HEK293 (cell line): ENCODE measurements at regions not wholly inside any gene's neighbourhood (a gene's known extent, or its start where the extent isn't known, plus 50 kb on each side); places are given as distances from the start of the nearest gene placed in this dataset.
"Not testable (repeated sequence)": the region's sequence is repeated elsewhere in the genome, so short reads cannot be mapped to it uniquely, and the experiment has no call there.

Experiments
- ZBTB7A ChIP-seq: fragments of 450-650 bp; formaldehyde crosslinking; IDR thresholded peaks from 2 replicates; pipeline ENCODE4 v1.5.1; 2016; ENCODE audit warnings: low read depth, missing biosample characterization, missing genetic modification characterization
- ZNF132 ChIP-seq: fragments of 450-650 bp; formaldehyde crosslinking; IDR thresholded peaks from 2 replicates; pipeline ENCODE4 v1.5.1; 2017; ENCODE audit warnings: missing biosample characterization, missing genetic modification characterization, borderline replicate concordance
- ZNF274 ChIP-seq, 2 experiments: fragments of 200-500 bp in 1 of 2; fragments of 450-650 bp in 1 of 2; sonication (Bioruptor generic) in 1 of 2; formaldehyde crosslinking in 1 of 2; IDR thresholded peaks; 2 replicates each; pipeline versions ENCODE4 v1.5.1 to v1.6.1; 2014 to 2016; ENCODE audit warnings: borderline replicate concordance in 1 of 2, inconsistent platforms in 1 of 2, low read length in 1 of 2, missing biosample characterization in 1 of 2, missing genetic modification characterization in 1 of 2
- ZNF292 ChIP-seq: fragments of 450-650 bp; formaldehyde crosslinking; IDR thresholded peaks from 2 replicates; pipeline ENCODE4 v1.5.1; 2016; ENCODE audit warnings: low read depth, missing biosample characterization, missing genetic modification characterization, borderline replicate concordance
- ZNF544 ChIP-seq: fragments of 450-650 bp; formaldehyde crosslinking; IDR thresholded peaks from 2 replicates; pipeline ENCODE4 v1.5.0; 2017; ENCODE audit warnings: missing biosample characterization, missing genetic modification characterization
- TF ChIP-seq, protein P1 (sequence below): fragments of 450-650 bp; formaldehyde crosslinking; IDR thresholded peaks from 2 replicates; pipeline ENCODE4 v1.5.1; 2016; ENCODE audit warnings: missing biosample characterization, missing genetic modification characterization

DNA sequence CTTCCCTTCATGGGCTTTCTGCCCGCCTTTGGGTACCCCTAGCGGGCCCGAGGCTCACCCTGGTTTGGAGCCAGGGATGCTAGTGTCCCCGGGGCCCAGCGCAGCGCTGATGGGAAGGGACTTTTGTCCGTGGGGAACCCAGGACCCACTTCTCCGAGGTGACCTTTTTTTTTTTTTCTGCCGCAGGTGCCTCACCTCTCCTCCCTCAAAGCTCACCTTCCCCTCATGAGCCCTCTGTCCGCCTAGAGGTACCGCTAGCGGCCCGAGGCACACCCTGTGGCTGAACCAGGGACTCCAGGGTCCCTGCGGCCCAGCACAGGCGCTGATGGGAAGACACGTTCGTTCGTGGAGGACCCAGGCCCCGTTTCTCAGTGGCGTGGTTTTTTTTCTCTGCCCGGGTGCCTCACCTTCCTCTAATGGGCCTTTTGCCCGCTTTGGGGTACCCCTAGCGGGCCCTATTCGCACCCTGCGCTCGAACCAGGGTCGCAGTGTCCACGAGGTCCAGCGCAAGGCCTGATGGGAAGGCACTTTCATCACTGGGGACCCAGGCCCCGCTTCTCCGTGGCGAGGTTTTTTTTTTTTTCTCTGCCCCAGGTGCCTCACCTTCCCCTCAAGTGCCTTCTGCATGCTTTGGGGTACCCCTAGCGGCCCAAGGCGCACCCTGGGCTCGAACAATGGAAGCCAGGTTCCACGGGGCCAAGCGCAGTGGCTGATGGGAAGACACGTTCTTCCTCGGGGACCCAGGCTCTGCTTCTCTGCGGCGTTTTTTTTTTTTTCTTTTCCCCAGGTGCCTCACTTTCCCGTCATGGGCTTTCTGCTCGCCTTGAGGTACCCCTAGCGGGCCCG is 1481.6 kb upstream of the TPTE start:
- TF ChIP-seq ZNF132; ZBTB7A (tag by site-specific recombination); ZNF274 (IDR thresholded peaks at IDR 0.05; ENCODE audit: low read length); ZNF274 (tag by site-specific recombination; IDR thresholded peaks at IDR 0.05; ENCODE audit: borderline replicate concordance); ZNF544; ZNF292: not testable (repeated sequence)
- TF ChIP-seq, protein P1, sequence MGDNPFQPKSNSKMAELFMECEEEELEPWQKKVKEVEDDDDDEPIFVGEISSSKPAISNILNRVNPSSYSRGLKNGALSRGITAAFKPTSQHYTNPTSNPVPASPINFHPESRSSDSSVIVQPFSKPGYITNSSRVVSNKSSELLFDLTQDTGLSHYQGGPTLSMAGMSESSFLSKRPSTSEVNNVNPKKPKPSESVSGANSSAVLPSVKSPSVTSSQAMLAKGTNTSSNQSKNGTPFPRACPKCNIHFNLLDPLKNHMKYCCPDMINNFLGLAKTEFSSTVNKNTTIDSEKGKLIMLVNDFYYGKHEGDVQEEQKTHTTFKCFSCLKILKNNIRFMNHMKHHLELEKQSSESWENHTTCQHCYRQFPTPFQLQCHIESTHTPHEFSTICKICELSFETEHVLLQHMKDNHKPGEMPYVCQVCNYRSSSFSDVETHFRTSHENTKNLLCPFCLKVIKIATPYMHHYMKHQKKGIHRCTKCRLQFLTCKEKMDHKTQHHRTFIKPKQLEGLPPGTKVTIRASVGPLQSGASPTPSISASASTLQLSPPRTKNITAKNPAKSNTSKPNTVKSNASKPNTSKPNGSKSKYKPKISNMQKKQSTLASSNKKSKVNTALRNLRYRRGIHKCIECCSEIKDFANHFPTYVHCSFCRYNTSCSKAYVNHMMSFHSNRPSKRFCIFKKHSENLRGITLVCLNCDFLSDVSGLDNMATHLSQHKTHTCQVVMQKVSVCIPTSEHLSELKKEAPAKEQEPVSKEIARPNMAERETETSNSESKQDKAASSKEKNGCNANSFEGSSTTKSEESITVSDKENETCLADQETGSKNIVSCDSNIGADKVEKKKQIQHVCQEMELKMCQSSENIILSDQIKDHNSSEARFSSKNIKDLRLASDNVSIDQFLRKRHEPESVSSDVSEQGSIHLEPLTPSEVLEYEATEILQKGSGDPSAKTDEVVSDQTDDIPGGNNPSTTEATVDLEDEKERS: not testable (repeated sequence)
